ENCODE measurements at regions not wholly inside any gene's neighbourhood (a gene's known extent, or its start where the extent isn't known, plus 50 kb on each side); places are given as distances from the start of the nearest gene placed in this dataset.

GRCh38 chr21:27677546-27677945 is 710.7 kb upstream of the ADAMTS5 start:
- Histone ChIP-seq H2BK12ac (ENCODE audit: low read length) (no peak overlapping the region), H3K18ac (ENCODE audit: low read length) (no peak overlapping the region), H3K4me3 (ENCODE audit: low read depth, low read length) (no peak overlapping the region)

GRCh38 chr21:27675306-27675705 is 708.4 kb upstream of the ADAMTS5 start:
- Histone ChIP-seq H3K14ac (ENCODE audit: low read length) (no peak overlapping the region), H2BK5ac (ENCODE audit: low read depth, low read length, poor library complexity) (no peak overlapping the region), H2BK120ac (ENCODE audit: insufficient read depth, low read length, poor library complexity) (no peak overlapping the region), H4K12ac (ENCODE audit: low read depth, low read length) (no peak overlapping the region), H3K9ac (ENCODE audit: low read length) (no peak overlapping the region), H3K27me3 (ENCODE audit: insufficient read depth, low read length) (no peaks in the 10 kb centered on the region), H2AFZ (ENCODE audit: insufficient read depth, low read length, poor library complexity) (no peak overlapping the region), H3K4me3 (ENCODE audit: low read depth, low read length) (no peak overlapping the region), H3K79me1 (ENCODE audit: low read length) (no peaks in the 10 kb centered on the region), H3K23ac (ENCODE audit: low read length) (no peak overlapping the region), H3K18ac (ENCODE audit: low read length) (no peak overlapping the region), H3K4me1 (ENCODE audit: control insufficient read depth in 1 of 2, insufficient read depth in 2 of 2, low read length in 2 of 2) (no peaks in the 10 kb centered on the region), H3K79me2 (ENCODE audit: control insufficient read depth, insufficient read depth, low read length, poor library complexity) (no peaks in the 10 kb centered on the region), H3K4me2 (ENCODE audit: low read length) (no peak overlapping the region), H2BK12ac (ENCODE audit: low read length) (no peak overlapping the region), H4K91ac (ENCODE audit: low read depth, low read length) (no peak overlapping the region), H3K27ac (ENCODE audit: low read depth, low read length) (no peak overlapping the region), H4K8ac (ENCODE audit: low read depth, low read length) (no peak overlapping the region), H3K9me3 (ENCODE audit: insufficient read depth, low read depth, low read length) (no peaks in the 10 kb centered on the region), H3K4ac (ENCODE audit: low read depth, low read length) (no peak overlapping the region), H2AK5ac (ENCODE audit: low read length) (no peak overlapping the region), H3K36me3 (ENCODE audit: control insufficient read depth in 1 of 2, insufficient read depth in 2 of 2, low read length in 2 of 2) (no peaks in the 10 kb centered on the region)
- WGBS (ENCODE audit: extremely low coverage, insufficient coverage, insufficient read length), result no CpG with 5 or more reads among the region's 4 CpGs
- no peak for DNase-seq

More at GRCh38 chr21:27677546-27677945, 710.7 kb upstream of the ADAMTS5 start:
- no peak overlapping the region for H2AFZ ChIP-seq (ENCODE audit: insufficient read depth, low read length, poor library complexity)
- no peak overlapping the region for H3K23ac ChIP-seq (ENCODE audit: low read length)
- no peak overlapping the region for H3K14ac ChIP-seq (ENCODE audit: low read length)
- H3K79me1 ChIP-seq (ENCODE audit: low read length), result no peaks in the 10 kb centered on the region
- H3K79me2 ChIP-seq (ENCODE audit: control insufficient read depth, insufficient read depth, low read length, poor library complexity), result no peaks in the 10 kb centered on the region
- no peak for DNase-seq
- no peaks in the 10 kb centered on the region for H3K4me1 ChIP-seq (ENCODE audit: control insufficient read depth in 1 of 2, insufficient read depth in 2 of 2, low read length in 2 of 2)
- H3K4me2 ChIP-seq (ENCODE audit: low read length), result no peak overlapping the region
- no peak overlapping the region for H3K27ac ChIP-seq (ENCODE audit: low read depth, low read length)
- H3K9me3 ChIP-seq (ENCODE audit: insufficient read depth, low read depth, low read length), result no peaks in the 10 kb centered on the region
- no peaks in the 10 kb centered on the region for H3K36me3 ChIP-seq (ENCODE audit: control insufficient read depth in 1 of 2, insufficient read depth in 2 of 2, low read length in 2 of 2)
- no peak overlapping the region for H2AK5ac ChIP-seq (ENCODE audit: low read length)
- WGBS (ENCODE audit: extremely low coverage, insufficient coverage, insufficient read length), result no CpG with 5 or more reads among the region's 2 CpGs
- H2BK5ac ChIP-seq (ENCODE audit: low read depth, low read length, poor library complexity), result no peak overlapping the region
- no peak overlapping the region for H2BK120ac ChIP-seq (ENCODE audit: insufficient read depth, low read length, poor library complexity)
- H4K91ac ChIP-seq (ENCODE audit: low read depth, low read length), result no peak overlapping the region
- H4K12ac ChIP-seq (ENCODE audit: low read depth, low read length), result no peak overlapping the region
- no peaks in the 10 kb centered on the region for H3K27me3 ChIP-seq (ENCODE audit: insufficient read depth, low read length)
- H3K4ac ChIP-seq (ENCODE audit: low read depth, low read length), result no peak overlapping the region
- no peak overlapping the region for H4K8ac ChIP-seq (ENCODE audit: low read depth, low read length)
- H3K9ac ChIP-seq (ENCODE audit: low read length), result no peak overlapping the region

GRCh38 chr21:27674041-27674615 is 707.2 kb upstream of the ADAMTS5 start:
- no peak overlapping the region for H4K91ac ChIP-seq (ENCODE audit: low read depth, low read length)
- no peak overlapping the region for H4K12ac ChIP-seq (ENCODE audit: low read depth, low read length)
- H3K18ac ChIP-seq (ENCODE audit: low read length), result no peak overlapping the region
- H2BK120ac ChIP-seq (ENCODE audit: insufficient read depth, low read length, poor library complexity), result no peak overlapping the region
- no peaks in the 10 kb centered on the region for H3K36me3 ChIP-seq (ENCODE audit: control insufficient read depth in 1 of 2, insufficient read depth in 2 of 2, low read length in 2 of 2)
- no peaks in the 10 kb centered on the region for H3K79me2 ChIP-seq (ENCODE audit: control insufficient read depth, insufficient read depth, low read length, poor library complexity)
- H3K23ac ChIP-seq (ENCODE audit: low read length), result no peak overlapping the region
- H3K4ac ChIP-seq (ENCODE audit: low read depth, low read length), result no peak overlapping the region
- H3K4me2 ChIP-seq (ENCODE audit: low read length), result no peak overlapping the region
- H4K8ac ChIP-seq (ENCODE audit: low read depth, low read length), result no peak overlapping the region
- no peak overlapping the region for H2AFZ ChIP-seq (ENCODE audit: insufficient read depth, low read length, poor library complexity)
- WGBS (ENCODE audit: extremely low coverage, insufficient coverage, insufficient read length), result no CpG with 5 or more reads among the region's 4 CpGs
- no peak overlapping the region for H2BK5ac ChIP-seq (ENCODE audit: low read depth, low read length, poor library complexity)
- no peaks in the 10 kb centered on the region for H3K4me1 ChIP-seq (ENCODE audit: control insufficient read depth in 1 of 2, insufficient read depth in 2 of 2, low read length in 2 of 2)
- H2BK12ac ChIP-seq (ENCODE audit: low read length), result no peak overlapping the region
- no peaks in the 10 kb centered on the region for H3K27me3 ChIP-seq (ENCODE audit: insufficient read depth, low read length)
- H3K27ac ChIP-seq (ENCODE audit: low read depth, low read length), result no peak overlapping the region
- no peak overlapping the region for H2AK5ac ChIP-seq (ENCODE audit: low read length)
- H3K4me3 ChIP-seq (ENCODE audit: low read depth, low read length), result no peak overlapping the region
- H3K9me3 ChIP-seq (ENCODE audit: insufficient read depth, low read depth, low read length), result no peaks in the 10 kb centered on the region
- no peak overlapping the region for H3K9ac ChIP-seq (ENCODE audit: low read length)
- no peak overlapping the region for H3K14ac ChIP-seq (ENCODE audit: low read length)
- H3K79me1 ChIP-seq (ENCODE audit: low read length), result no peaks in the 10 kb centered on the region
- peak in 1 of 2 donors; percentile 45 for DNase-seq

- Histone ChIP-seq H2AFZ (ENCODE audit: insufficient read depth, low read length, poor library complexity) (no peak overlapping the region), H3K79me2 (ENCODE audit: control insufficient read depth, insufficient read depth, low read length, poor library complexity) (no peaks in the 10 kb centered on the region), H2AK5ac (ENCODE audit: low read length) (no peak overlapping the region), H4K12ac (ENCODE audit: low read depth, low read length) (no peak overlapping the region), H3K4ac (ENCODE audit: low read depth, low read length) (no peak overlapping the region), H3K36me3 (ENCODE audit: control insufficient read depth in 1 of 2, insufficient read depth in 2 of 2, low read length in 2 of 2) (no peaks in the 10 kb centered on the region), H2BK12ac (ENCODE audit: low read length) (no peak overlapping the region), H3K23ac (ENCODE audit: low read length) (no peak overlapping the region), H3K9me3 (ENCODE audit: insufficient read depth, low read depth, low read length) (no peaks in the 10 kb centered on the region), H3K27ac (ENCODE audit: low read depth, low read length) (no peak overlapping the region), H3K27me3 (ENCODE audit: insufficient read depth, low read length) (no peaks in the 10 kb centered on the region), H3K9ac (ENCODE audit: low read length) (no peak overlapping the region), H2BK5ac (ENCODE audit: low read depth, low read length, poor library complexity) (no peak overlapping the region), H3K14ac (ENCODE audit: low read length) (no peak overlapping the region), H2BK120ac (ENCODE audit: insufficient read depth, low read length, poor library complexity) (no peak overlapping the region), H4K8ac (ENCODE audit: low read depth, low read length) (no peak overlapping the region), H3K18ac (ENCODE audit: low read length) (no peak overlapping the region), H3K4me1 (ENCODE audit: control insufficient read depth in 1 of 2, insufficient read depth in 2 of 2, low read length in 2 of 2) (no peaks in the 10 kb centered on the region), H4K91ac (ENCODE audit: low read depth, low read length) (no peak overlapping the region), H3K4me3 (ENCODE audit: low read depth, low read length) (no peak overlapping the region), H3K4me2 (ENCODE audit: low read length) (no peak overlapping the region), H3K79me1 (ENCODE audit: low read length) (no peaks in the 10 kb centered on the region)
- DNase-seq, result no peak
Observed at GRCh38 chr21:27673581-27673980, 706.7 kb upstream of the ADAMTS5 start.
